SKM-1 (cell line): ENCODE measurements at regions not wholly inside any gene's neighbourhood (a gene's known extent, or its start where the extent isn't known, plus 50 kb on each side); places are given as distances from the start of the nearest gene placed in this dataset.

Source experiments
- DNase-seq: peaks from one replicate; lab custom pipeline; 2025; ENCODE audit not compliant: unreplicated experiment; lab: John Stamatoyannopoulos, UW

- no peak for DNase-seq
These were observed 394.1 kb upstream of the NETO1 start for GRCh38 chr18:73261923-73262322.

GRCh38 chr18:73261243-73261642, 393.5 kb upstream of the NETO1 start:
- no peak for DNase-seq

DNA sequence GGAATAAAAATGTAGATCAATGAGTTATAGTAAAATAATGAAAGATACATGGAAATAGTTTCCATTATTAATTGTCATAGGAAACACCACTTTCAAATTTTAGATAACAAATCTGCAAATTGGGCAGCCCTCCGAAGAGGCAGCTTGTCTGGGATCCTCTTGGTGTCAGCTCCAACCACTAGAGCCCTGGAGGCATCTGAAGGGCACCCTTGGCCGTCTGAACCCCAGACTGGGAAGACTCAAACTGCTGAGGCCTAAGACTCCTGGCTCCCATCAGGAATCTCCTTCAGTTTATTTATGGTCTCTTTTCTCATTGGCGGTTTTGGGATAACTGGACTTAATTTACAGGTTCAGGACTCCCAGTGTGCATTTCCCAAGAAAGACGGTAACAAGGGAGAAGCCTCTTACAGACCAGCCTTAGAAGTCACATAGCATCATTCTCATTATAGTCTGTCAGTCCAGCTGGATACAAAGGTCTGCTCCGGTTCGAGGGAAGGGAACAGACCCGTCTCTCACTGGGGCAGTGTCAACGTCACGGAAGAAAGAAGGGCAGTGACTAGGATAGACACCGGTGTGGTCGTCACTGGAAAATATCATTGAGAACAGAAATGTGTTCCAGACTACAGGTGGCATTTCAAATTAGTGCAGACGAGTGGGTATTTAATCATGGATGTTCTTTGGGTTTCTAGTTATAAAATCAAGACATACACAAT, 390.7 kb upstream of the NETO1 start:
- DNase-seq = no peak

GRCh38 chr18:73254564-73254963, 386.8 kb upstream of the NETO1 start:
- no peak for DNase-seq

DNA sequence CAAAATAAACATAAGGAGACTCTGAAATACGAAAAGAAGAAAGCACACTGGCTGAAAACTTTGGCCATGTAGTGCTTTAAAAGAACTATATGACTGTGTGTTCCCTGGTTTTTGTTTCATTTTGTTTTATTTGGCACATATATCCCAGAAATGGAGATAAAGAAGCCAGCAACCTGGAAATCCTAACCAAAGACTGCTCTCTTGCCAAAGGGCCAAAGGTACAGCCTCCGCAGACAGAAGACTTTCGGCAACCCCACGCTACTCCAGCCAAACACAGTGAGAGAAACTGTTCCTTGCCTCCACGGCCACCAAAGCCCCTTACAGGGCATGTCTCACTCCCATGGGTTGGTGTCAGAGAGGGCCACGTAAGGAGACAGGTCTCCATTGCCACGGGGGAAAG, 381.2 kb upstream of the NETO1 start:
- DNase-seq = no peak

- DNase-seq = no peak
These were observed 379.0 kb upstream of the NETO1 start for GRCh38 chr18:73246763-73247162.

DNA sequence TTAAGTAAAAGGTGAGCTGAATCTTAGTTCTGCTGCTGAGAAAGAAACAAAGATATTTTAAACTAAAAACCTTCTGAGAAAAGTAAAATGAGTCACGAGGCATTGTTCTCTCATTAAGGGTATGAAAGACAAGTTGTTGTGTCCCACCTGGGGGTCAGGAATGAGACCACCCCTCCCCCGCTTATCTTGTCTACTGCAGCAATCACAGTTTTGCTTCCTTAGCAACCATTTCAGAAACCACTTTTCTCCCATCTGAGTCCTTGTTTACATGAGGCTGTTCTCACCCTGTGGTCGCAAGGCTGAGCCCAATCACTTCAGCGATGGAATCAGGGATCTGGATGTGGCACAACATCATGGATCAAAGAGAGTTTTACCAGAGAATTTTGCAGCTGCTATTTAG, 377.6 kb upstream of the NETO1 start:
- no peak for DNase-seq

DNA sequence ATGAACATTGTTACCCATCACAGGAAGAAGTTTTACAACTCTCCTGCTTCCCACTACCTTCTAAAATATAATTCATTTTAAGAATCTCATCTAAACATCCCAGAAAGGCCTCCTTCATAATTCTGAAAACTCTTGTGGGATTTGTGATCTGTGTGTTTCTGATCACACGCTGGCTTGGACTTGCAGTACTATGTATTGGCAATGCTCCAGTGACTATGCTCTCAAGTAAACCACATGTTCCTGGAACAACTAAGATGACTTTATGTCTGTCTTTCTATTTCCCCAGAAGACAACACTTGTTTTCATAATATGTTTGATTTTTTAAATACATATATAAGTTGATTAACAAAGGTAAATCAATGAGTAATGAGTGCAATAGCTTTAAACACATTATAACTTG, 376.6 kb upstream of the NETO1 start:
- DNase-seq = no peak

DNA sequence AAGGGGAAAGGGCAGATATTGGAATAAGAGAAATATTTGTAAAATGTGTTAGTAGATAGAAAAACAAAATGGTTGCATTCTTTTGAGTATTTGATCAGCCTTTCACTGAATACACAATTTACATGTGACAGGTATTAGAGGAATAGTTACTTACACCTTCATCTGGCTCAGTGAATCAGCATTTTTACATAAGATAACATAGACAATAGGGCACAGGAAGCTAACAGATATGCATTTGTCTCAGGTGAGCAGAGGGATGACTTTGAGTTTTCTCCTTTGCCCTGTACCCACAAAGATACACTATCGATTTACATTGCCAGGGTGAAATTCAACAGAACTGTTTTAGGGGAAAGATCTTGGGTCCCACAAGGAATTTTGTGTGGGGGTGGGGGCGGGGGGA, 373.1 kb upstream of the NETO1 start:
- no peak for DNase-seq

DNA sequence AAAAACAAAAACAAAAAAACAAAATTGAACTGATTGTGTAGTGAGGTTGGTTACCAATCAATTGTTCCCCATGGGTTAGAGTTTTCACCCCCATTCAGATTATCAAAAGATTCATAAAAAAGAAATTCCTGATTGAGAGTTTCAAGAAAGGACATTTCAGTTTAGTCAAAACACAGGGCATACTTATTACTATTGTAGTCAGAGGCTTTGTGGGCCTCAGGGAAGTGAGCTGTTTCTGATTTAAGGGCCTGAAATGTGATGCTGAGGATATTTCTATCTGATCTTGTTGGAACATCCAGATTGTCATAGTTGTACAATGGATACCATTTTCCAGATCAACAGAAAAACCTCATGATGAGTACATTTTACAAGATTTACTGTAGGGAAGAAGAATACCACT, 368.1 kb upstream of the NETO1 start:
- DNase-seq = no peak

DNA sequence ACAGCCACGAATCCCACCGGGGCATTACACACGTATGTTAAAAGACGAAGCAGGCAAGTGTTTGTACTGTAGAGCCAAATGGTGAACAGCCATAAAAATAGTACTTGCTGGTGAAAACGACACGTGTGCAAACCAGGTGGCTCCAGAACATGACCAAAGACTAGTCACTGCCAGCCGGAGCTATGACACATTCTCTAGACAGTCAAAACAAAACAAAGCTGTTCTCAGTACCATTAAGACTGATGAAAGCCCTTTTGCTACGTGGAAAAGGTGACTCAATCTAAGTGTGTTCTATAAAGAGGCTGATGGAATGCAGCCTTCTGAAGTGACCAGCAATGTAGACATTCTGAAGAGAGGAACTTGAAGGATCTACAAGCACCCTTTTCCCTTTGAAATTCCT, 367.7 kb upstream of the NETO1 start:
- no peak for DNase-seq

GRCh38 chr18:73232933-73233332, 365.1 kb upstream of the NETO1 start:
- DNase-seq = no peak

DNA sequence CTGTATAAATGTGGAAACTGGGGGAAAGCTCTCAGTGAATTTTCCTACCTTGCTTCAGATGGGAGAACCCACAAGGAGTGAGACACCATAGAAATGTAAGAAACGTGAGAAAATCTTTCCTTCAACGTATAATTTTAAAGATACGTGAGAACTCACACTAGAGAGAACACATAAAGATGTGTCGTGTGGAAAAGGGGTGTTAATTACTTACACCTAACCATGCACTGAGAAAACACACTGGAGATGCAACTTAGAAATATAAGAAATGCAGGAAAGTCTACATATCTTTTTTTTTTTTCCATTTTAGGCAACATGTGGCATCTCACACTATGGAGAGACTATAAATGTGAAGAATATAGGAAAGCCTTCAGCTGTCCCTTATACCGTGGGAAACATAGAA, 352.9 kb upstream of the NETO1 start:
- no peak for DNase-seq

DNA sequence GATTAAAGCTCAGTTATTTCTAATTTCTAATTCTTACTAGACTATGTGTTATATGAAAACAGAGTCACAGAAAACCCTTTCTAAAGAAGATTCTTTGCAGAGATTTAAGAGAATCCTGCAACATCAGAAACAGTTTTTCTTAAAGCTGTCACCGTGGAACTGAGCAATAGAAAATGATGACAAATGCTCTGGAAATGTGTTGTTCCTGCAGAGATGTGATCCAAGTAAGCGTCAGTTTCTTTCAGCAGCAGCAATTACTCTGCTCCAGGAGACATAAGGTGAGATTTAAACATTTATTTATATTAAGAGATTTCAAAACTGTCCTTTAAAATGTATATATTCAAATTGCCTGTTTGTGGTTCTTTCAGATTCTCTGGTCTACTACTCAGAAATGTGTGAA, 350.5 kb upstream of the NETO1 start:
- no peak for DNase-seq

DNA sequence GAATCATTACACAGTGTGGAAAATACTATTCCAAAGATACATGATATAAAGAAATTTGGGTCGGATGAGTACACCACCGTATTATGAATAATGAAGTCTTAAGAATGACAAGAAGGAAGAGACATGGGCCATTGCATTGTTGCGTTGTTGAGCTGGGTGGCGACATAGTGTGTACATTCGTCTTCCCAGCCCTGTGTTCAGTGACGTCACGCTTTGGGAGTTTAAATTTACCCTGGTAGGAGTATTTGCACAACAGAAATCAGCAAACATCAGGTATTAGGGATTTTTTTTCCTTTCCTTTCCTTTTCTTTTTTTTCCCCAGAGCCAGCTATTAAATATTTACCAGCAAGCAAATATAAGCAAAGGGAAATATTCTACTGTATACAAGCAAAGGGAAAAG, 347.2 kb upstream of the NETO1 start:
- DNase-seq = no peak

DNA sequence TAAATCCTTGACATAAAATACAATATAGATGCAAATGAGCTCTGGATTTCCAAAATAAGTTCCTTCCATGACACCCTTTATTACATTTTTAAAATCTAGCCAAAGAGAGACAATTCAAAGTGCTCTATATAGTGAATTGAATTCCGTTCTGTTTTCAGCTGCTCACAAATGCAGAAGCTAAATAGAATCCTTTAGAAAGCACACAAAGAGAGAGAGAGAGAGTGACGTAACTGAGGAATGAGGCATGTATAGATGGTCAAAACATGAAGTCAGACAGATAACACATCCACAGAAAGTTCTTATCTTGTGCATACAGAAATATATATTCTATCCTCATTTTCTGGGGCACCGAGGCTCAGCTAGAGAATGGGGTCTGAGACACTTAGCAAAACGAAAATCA, 344.7 kb upstream of the NETO1 start:
- no peak for DNase-seq

- DNase-seq = no peak
These were observed 334.2 kb upstream of the NETO1 start for GRCh38 chr18:73201940-73202339.

GRCh38 chr18:73199151-73199550, 331.4 kb upstream of the NETO1 start:
- no peak for DNase-seq

DNA sequence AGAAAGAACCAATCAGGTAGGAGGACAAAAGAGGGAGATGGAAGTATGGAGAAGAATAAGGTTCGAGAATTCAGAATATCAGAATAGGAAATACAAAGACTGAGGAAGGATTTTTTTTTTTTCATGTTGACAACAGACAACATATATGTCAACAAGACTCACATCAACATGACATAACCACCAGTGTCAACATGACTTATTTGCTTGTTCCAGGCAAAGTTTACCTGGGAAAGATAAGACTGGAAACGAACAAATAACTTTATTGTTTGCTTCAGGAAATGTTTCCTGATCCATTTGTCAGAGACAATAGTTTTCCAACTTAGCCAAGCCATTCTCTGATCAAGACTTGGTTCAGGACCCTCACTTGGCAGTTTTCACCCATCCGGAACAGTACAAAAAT, 321.9 kb upstream of the NETO1 start:
- DNase-seq = no peak

GRCh38 chr18:73168236-73168635, 300.4 kb upstream of the NETO1 start:
- no peak for DNase-seq

- DNase-seq = no peak
These were observed 296.6 kb upstream of the NETO1 start for GRCh38 chr18:73164430-73164829.

DNA sequence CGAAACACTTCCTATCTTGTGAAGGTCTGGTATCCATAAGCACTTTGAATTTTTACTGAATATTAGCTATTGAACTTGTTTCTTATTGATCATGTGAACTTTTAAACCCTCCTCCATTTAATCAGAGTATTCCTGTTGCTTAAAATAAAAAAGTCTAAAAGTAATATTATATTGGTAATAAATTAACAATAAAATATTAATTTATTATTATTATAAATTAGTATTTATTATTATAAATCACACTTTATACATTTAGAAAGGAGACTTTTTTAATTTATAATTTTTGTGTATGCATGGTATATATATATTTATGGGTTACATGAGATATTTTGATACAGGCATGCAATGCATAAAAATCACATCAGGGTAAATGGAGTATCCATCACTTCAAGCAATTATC, 295.4 kb upstream of the NETO1 start:
- no peak for DNase-seq

GRCh38 chr18:73156117-73156516, 288.3 kb upstream of the NETO1 start:
- DNase-seq = no peak

DNA sequence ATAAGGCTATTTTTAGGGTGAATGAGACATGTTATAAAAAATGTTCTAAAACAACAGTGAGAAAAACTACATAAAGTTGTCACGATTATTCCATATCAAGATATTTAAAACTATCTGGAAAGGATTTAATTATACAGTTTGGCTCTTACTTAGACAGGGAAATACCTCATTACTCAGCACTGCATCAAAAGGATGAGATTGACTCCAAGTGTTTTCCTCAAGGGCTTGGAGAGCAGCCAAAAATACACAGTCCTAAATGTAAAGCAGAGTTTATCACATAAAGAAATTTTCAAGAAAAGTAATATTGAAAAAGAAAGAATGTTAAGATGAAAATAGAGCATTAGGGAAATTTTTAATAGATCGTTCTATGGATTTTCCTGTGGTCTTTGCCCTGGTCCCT, 285.5 kb upstream of the NETO1 start:
- no peak for DNase-seq
